MM.1S (cell line): ENCODE measurements at regions not wholly inside any gene's neighbourhood (a gene's known extent, or its start where the extent isn't known, plus 50 kb on each side); places are given as distances from the start of the nearest gene placed in this dataset.

ENCODE experiments used
- CTCF ChIP-seq: fragments of 300-600 bp; sonication (generic); IDR thresholded peaks from 2 replicates; pipeline ENCODE4 v1.5.1; 2016; ENCODE audit warnings: antibody characterized with exemption, low read length, mixed read lengths
- EZH2phosphoT487 ChIP-seq: fragments of 300-600 bp; sonication (generic); IDR thresholded peaks from 2 replicates; pipeline ENCODE4 v1.6.1; 2018; ENCODE audit warnings: antibody characterized with exemption, low read length

DNA sequence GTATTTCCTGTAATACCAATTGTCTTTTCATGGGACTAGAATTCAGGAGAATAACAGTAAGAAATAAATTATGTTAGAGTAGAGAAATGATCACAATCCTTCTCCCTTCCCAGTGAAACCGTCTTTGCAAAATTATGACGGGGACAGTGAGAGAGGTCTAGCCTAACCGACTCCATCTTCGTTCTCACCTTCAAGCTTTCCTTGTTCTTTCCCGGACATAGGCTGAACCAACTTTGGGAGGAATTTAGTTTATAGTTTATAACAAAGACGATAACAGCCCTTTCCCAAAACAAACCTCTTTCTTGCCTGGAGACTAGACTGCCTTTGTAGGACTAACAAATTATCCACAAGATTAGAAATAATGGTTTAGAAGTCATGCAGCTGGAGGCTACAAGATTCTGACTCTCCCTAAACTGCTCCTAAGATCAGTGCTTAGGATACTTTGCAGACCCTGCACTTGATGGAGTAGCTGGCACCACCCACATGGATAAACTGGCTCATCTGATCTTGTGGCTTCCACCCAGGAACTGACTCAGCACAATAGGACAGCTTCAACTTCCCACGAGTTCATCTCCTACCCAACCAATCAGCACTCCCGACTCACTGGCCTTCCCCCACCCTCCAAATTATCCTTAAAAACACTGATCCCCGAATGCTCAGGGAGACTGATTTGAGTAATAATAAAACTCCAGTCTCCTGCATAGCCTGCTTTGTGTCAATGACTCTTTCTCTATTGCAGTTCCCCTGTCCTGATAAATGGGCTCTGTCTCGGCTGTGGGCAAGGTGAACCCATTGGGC is 521.2 kb upstream of the TBX3 start:
- no peak for TF ChIP-seq EZH2phosphoT487
- no peak for TF ChIP-seq CTCF
